ENCODE measurements at regions not wholly inside any gene's neighbourhood (a gene's known extent, or its start where the extent isn't known, plus 50 kb on each side); places are given as distances from the start of the nearest gene placed in this dataset.

- TF ChIP-seq, protein P1, sequence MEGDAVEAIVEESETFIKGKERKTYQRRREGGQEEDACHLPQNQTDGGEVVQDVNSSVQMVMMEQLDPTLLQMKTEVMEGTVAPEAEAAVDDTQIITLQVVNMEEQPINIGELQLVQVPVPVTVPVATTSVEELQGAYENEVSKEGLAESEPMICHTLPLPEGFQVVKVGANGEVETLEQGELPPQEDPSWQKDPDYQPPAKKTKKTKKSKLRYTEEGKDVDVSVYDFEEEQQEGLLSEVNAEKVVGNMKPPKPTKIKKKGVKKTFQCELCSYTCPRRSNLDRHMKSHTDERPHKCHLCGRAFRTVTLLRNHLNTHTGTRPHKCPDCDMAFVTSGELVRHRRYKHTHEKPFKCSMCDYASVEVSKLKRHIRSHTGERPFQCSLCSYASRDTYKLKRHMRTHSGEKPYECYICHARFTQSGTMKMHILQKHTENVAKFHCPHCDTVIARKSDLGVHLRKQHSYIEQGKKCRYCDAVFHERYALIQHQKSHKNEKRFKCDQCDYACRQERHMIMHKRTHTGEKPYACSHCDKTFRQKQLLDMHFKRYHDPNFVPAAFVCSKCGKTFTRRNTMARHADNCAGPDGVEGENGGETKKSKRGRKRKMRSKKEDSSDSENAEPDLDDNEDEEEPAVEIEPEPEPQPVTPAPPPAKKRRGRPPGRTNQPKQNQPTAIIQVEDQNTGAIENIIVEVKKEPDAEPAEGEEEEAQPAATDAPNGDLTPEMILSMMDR (IDR thresholded peaks at IDR 0.05; ENCODE audit: insufficient read depth, low read depth, low read length), result no peak
- no peak overlapping the region for H3K4me3 ChIP-seq (ENCODE audit: low read depth, low read length)
- DNase-seq (ENCODE audit: low read depth), result no peak
These were observed 92.2 kb upstream of the PLET1 start for GRCh38 chr11:112352907-112353306.

- no peak for DNase-seq (ENCODE audit: low read depth)
- TF ChIP-seq, protein P1 (IDR thresholded peaks at IDR 0.05; ENCODE audit: insufficient read depth, low read depth, low read length), result no peak
- H3K4me3 ChIP-seq (ENCODE audit: low read depth, low read length), result no peak overlapping the region
These were observed 93.7 kb upstream of the PLET1 start for GRCh38 chr11:112354364-112354763.

GRCh38 chr11:112355726-112356125 lies 95.1 kb upstream of the PLET1 start:
- TF ChIP-seq, protein P1 (IDR thresholded peaks at IDR 0.05; ENCODE audit: insufficient read depth, low read depth, low read length), result peak; percentile 49
- peak; percentile 42 for DNase-seq (ENCODE audit: low read depth)
- H3K4me3 ChIP-seq (ENCODE audit: low read depth, low read length), result no peak overlapping the region

DNA sequence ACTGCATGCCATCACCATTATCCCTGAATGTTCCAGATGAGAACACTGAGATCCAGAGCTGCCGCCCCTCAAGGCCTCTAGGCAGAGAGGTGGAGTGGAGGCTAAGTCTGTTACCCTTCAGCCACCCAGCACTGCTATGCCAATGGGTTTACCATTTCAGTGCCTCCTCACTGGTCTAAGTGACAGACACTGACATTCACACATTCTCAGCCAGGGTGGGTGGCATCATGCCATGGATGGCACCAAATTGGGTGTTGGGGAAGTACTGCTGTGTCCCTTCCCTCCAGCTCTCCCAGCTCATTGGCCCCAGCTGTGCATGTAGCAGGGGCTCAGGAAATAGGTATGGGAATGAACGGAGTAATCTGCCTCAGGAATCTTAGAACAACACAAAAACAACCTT lies 96.8 kb upstream of the PLET1 start:
- TF ChIP-seq, protein P1 (IDR thresholded peaks at IDR 0.05; ENCODE audit: insufficient read depth, low read depth, low read length), result no peak
- no peak overlapping the region for H3K4me3 ChIP-seq (ENCODE audit: low read depth, low read length)
- no peak for DNase-seq (ENCODE audit: low read depth)

DNA sequence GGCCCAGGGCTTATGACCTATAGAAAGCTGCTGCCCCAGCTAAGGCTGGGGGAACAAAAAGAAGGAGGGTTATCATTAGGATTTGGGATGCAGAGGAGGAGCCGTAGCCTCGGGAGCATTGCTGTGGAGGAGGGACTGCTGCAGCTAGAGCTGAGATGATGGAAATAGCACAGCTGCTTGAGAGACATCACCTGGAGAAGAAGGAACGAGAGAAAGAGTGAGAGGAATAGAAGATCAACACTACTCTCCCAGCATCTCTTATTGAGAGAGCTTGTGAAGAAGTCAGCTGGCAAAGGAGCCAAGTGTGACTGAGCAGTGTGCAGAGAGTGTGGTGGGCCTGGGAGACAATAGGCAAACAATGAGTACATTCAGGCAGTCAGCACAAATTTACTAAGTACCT lies 100.7 kb upstream of the PLET1 start:
- no peak overlapping the region for H3K4me3 ChIP-seq (ENCODE audit: low read depth, low read length)
- no peak for DNase-seq (ENCODE audit: low read depth)
- TF ChIP-seq, protein P1 (IDR thresholded peaks at IDR 0.05; ENCODE audit: insufficient read depth, low read depth, low read length), result no peak

GRCh38 chr11:112363527-112363926 lies 102.9 kb upstream of the PLET1 start:
- TF ChIP-seq, protein P1 (IDR thresholded peaks at IDR 0.05; ENCODE audit: insufficient read depth, low read depth, low read length), result no peak
- no peak overlapping the region for H3K4me3 ChIP-seq (ENCODE audit: low read depth, low read length)
- DNase-seq (ENCODE audit: low read depth), result peak; percentile 64

DNA sequence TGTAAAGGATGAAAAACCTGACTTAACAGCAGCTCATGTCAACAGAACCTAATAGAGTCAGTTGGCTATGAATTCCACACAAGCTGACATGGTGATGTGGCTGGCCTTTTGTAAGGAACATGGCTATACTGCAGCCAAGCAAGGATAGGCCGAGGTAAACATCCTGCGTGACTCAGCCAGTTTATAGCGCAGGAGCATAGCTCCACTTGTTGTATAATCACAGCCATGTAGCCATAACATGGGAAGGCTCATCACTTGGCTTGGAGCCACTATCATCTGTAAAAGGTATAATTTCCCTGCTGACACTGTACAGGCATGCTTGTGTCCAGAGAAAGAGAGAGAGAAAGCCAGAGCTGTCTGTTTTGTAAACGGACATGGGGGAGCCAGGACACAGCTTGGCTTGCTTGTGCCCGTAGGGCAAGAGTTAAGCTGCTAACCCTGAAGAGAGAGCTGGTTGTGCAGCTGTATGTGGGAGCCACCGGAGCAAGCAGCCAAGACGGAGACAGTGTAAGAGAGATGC lies 104.4 kb upstream of the PLET1 start:
- TF ChIP-seq, protein P1 (IDR thresholded peaks at IDR 0.05; ENCODE audit: insufficient read depth, low read depth, low read length), result no peak
- peak; percentile 99 for DNase-seq (ENCODE audit: low read depth)
- no peak overlapping the region for H3K4me3 ChIP-seq (ENCODE audit: low read depth, low read length)
